GM12878 (cell line): ENCODE measurements at regions not wholly inside any gene's neighbourhood (a gene's known extent, or its start where the extent isn't known, plus 50 kb on each side); places are given as distances from the start of the nearest gene placed in this dataset.
"Not testable (repeated sequence)": the region's sequence is repeated elsewhere in the genome, so short reads cannot be mapped to it uniquely, and the experiment has no call there.

Source experiments
- ATAC-seq: fragments of 200-7000 bp; cut with Tn5 transposase; 3 replicates; pipeline ENCODE4 v1.9.1; 2020; ENCODE audit warnings: mild to moderate bottlenecking, moderate library complexity
- BruUV-seq: library from RNA; stranded (reverse); fragments of 400-500 nt; replicated peaks from 2 replicates; lab custom pipeline; 2021; lab: Mats Ljungman, UMichigan
- CTCF ChIA-PET: fragments of 300-600 bp; sonication (Branson Sonifier 250); formaldehyde crosslinking; extraction: SDS; loops from one replicate; lab custom pipeline; 2021; ENCODE audit warnings: inconsistent platforms; lab: Yijun Ruan, JAX
- POLR2A ChIA-PET: fragments of 350-600 bp; formaldehyde crosslinking; extraction: SDS; loops from one replicate; lab custom pipeline; 2021; ENCODE audit warnings: inconsistent platforms; lab: Charles Lee
- RAD21 ChIA-PET: fragments of 300-600 bp; sonication (Branson Sonifier 250); formaldehyde crosslinking; loops from one replicate; lab custom pipeline; 2023; ENCODE audit warnings: antibody characterized with exemption; ENCODE audit not compliant: unreplicated experiment; lab: Charles Lee
- SMC1A ChIA-PET: fragments of 300-600 bp; sonication (Branson Sonifier 250); formaldehyde crosslinking; loops from one replicate; lab custom pipeline; 2023; ENCODE audit not compliant: unreplicated experiment, uncharacterized antibody; lab: Charles Lee
- DNase-seq: peaks from one replicate; pipeline ENCODE4 v3.0.0-alpha.2; 2011; ENCODE audit warnings: low read depth, low spot score
- FAIRE-seq: peaks from 3 replicates; lab custom pipeline; 2011; peaks lifted over from hg19 to GRCh38; lab: Jason Lieb, UNC
- H2AFZ ChIP-seq: 2 replicates; pipeline ENCODE4 v1.6.0; 2011; ENCODE audit warnings: low read depth, low read length, control low read depth; ENCODE audit not compliant: control insufficient read depth
- H3K27ac ChIP-seq: 2 replicates; pipeline ENCODE4 v1.5.1; 2011; ENCODE audit warnings: control low read depth; ENCODE audit not compliant: control insufficient read depth, insufficient read depth
- H3K27me3 ChIP-seq, 2 experiments: replicated peaks in 1 of 2; 2 replicates each; pipeline versions ENCODE4 v1.6.0 to v1.6.1; 2011; ENCODE audit warnings: low read length in 1 of 2; ENCODE audit not compliant: control insufficient read depth in 2 of 2, insufficient read depth in 2 of 2
- H3K36me3 ChIP-seq, 2 experiments: 2 replicates each; pipeline ENCODE4 v1.5.1; 2011; ENCODE audit warnings: low read length in 1 of 2; ENCODE audit not compliant: control insufficient read depth in 2 of 2, insufficient read depth in 2 of 2
- H3K4me1 ChIP-seq: 2 replicates; pipeline ENCODE4 v1.6.1; 2011; ENCODE audit warnings: mild to moderate bottlenecking, low read length, moderate library complexity, mixed read lengths; ENCODE audit not compliant: control insufficient read depth, insufficient read depth
- H3K4me2 ChIP-seq: 2 replicates; pipeline ENCODE4 v1.6.0; 2011; ENCODE audit warnings: control low read depth; ENCODE audit not compliant: control insufficient read depth, insufficient read depth
- H3K4me3 ChIP-seq: fragments of 200-600 bp; sonication (generic); 2 replicates; pipeline ENCODE4 v1.5.1; 2016
- H3K79me2 ChIP-seq: 2 replicates; pipeline ENCODE4 v1.6.0; 2011; ENCODE audit warnings: low read length; ENCODE audit not compliant: control insufficient read depth, insufficient read depth
- H3K9ac ChIP-seq: 2 replicates; pipeline ENCODE4 v1.8.0; 2011; ENCODE audit warnings: low read length, control low read depth, mixed read lengths; ENCODE audit not compliant: control insufficient read depth, insufficient read depth
- H3K9me3 ChIP-seq: replicated peaks from 3 replicates; pipeline ENCODE4 v1.5.1; 2011; ENCODE audit warnings: mild to moderate bottlenecking, low read length; ENCODE audit not compliant: control insufficient read depth, insufficient read depth
- H4K20me1 ChIP-seq: 2 replicates; pipeline ENCODE4 v1.6.0; 2011; ENCODE audit not compliant: control insufficient read depth, insufficient read depth
- BMI1 ChIP-seq: fragments of 450-650 bp; IDR thresholded peaks from 2 replicates; pipeline ENCODE4 v1.6.1; 2016; ENCODE audit warnings: mild to moderate bottlenecking, moderate library complexity, borderline replicate concordance
- ELK1 ChIP-seq: IDR thresholded peaks from 2 replicates; pipeline ENCODE4 v1.6.1; 2012; ENCODE audit warnings: low read depth, low read length, improper control_type of control experiment
- PAX5 ChIP-seq: IDR thresholded peaks from 2 replicates; pipeline ENCODE4 v1.6.1; 2011; ENCODE audit warnings: low read depth, low read length, borderline replicate concordance
- PML ChIP-seq: IDR thresholded peaks from 2 replicates; pipeline ENCODE4 v1.6.1; 2012; ENCODE audit warnings: low read length, inconsistent platforms
- RAD51 ChIP-seq: fragments of 450-650 bp; IDR thresholded peaks from 2 replicates; pipeline ENCODE4 v1.6.1; 2016; ENCODE audit warnings: moderate library complexity, mild to moderate bottlenecking, inconsistent platforms
- RELB ChIP-seq: fragments of 450-650 bp; IDR thresholded peaks from 2 replicates; pipeline ENCODE4 v1.6.1; 2017; ENCODE audit warnings: low read depth, mild to moderate bottlenecking, moderate library complexity
- SIX5 ChIP-seq: IDR thresholded peaks from 2 replicates; pipeline ENCODE4 v1.6.1; 2011; ENCODE audit warnings: mild to moderate bottlenecking, low read depth, low read length, moderate library complexity; ENCODE audit not compliant: severe bottlenecking
- STAT1 ChIP-seq: fragments of 450-650 bp; conservative IDR thresholded peaks from 2 replicates; pipeline ENCODE4 v1.6.1; 2014; ENCODE audit warnings: antibody characterized with exemption, mild to moderate bottlenecking
- TCF12 ChIP-seq: IDR thresholded peaks from 2 replicates; pipeline ENCODE4 v1.6.1; 2011; ENCODE audit warnings: low read depth, mild to moderate bottlenecking, low read length
- WGBS: methylation state at CpG from one replicate; pipeline ENCODE4 v1.1.6; 2016; ENCODE audit warnings: low lambda C conversion rate; ENCODE audit not compliant: insufficient replicate concordance, insufficient coverage; ENCODE audit errors: missing lambda C conversion rate; 5-methylcytosine and 5-hydroxymethylcytosine counted together
- in situ Hi-C: fragments of 300-500 bp; cut with MboI; formaldehyde crosslinking; loops from 9 replicates; pipeline ENCODE4 v1.14.3; 2018; ENCODE audit warnings: mixed read lengths
- intact Hi-C: fragments of 100-400 bp; cut with micrococcal nuclease; formaldehyde crosslinking; loops from one replicate; pipeline ENCODE4 v1.14.2; 2022; ENCODE audit not compliant: unreplicated experiment
- TF ChIP-seq, protein P1 (sequence below): IDR thresholded peaks from 2 replicates; pipeline ENCODE4 v1.6.1; 2012; ENCODE audit warnings: low read depth, low read length, improper control_type of control experiment
- TF ChIP-seq, protein P2 (sequence below): fragments of 450-650 bp; IDR thresholded peaks from 2 replicates; pipeline ENCODE4 v1.6.1; 2016; ENCODE audit warnings: mild to moderate bottlenecking
- TF ChIP-seq, protein P3 (sequence below): IDR thresholded peaks from 2 replicates; pipeline ENCODE4 v1.6.1; 2011; ENCODE audit warnings: borderline replicate concordance, low read depth, mild to moderate bottlenecking, moderate library complexity, low read length; ENCODE audit not compliant: insufficient read depth, poor library complexity, severe bottlenecking

- FAIRE-seq (no peak), ATAC-seq (no peak)
- ChIA-PET RAD21 (no interaction called here), SMC1A (no interaction called here)
- Histone ChIP-seq H3K79me2 (no peaks in the 10 kb centered on the region), H3K9me3 (no peaks in the 10 kb centered on the region)
- intact Hi-C loops = no loop called here
- BruUV-seq = no TSS peak
- 17% methylated on average over 3 of the region's 3 CpGs for WGBS
- TF ChIP-seq RAD51 = no peak
- TF ChIP-seq SIX5 = no peak
- TF ChIP-seq PML = no peak
- TF ChIP-seq STAT1 = no peak
- no peak for TF ChIP-seq RELB
- no peak for TF ChIP-seq PAX5
- no peak for TF ChIP-seq ELK1
- no peak for TF ChIP-seq TCF12
- no peak for TF ChIP-seq BMI1
- TF ChIP-seq, protein P1, sequence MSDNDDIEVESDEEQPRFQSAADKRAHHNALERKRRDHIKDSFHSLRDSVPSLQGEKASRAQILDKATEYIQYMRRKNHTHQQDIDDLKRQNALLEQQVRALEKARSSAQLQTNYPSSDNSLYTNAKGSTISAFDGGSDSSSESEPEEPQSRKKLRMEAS = no peak
- TF ChIP-seq, protein P2, sequence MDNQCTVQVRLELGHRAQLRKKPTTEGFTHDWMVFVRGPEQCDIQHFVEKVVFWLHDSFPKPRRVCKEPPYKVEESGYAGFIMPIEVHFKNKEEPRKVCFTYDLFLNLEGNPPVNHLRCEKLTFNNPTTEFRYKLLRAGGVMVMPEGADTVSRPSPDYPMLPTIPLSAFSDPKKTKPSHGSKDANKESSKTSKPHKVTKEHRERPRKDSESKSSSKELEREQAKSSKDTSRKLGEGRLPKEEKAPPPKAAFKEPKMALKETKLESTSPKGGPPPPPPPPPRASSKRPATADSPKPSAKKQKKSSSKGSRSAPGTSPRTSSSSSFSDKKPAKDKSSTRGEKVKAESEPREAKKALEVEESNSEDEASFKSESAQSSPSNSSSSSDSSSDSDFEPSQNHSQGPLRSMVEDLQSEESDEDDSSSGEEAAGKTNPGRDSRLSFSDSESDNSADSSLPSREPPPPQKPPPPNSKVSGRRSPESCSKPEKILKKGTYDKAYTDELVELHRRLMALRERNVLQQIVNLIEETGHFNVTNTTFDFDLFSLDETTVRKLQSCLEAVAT = no peak
- TF ChIP-seq, protein P3, sequence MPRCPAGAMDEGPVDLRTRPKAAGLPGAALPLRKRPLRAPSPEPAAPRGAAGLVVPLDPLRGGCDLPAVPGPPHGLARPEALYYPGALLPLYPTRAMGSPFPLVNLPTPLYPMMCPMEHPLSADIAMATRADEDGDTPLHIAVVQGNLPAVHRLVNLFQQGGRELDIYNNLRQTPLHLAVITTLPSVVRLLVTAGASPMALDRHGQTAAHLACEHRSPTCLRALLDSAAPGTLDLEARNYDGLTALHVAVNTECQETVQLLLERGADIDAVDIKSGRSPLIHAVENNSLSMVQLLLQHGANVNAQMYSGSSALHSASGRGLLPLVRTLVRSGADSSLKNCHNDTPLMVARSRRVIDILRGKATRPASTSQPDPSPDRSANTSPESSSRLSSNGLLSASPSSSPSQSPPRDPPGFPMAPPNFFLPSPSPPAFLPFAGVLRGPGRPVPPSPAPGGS = no peak
- TF ChIP-seq, all 136 proteins: peak for 0
- POLR2A ChIA-PET = no interaction called here
- Histone ChIP-seq H3K27ac (no peak overlapping the region), H3K4me3 (no peak overlapping the region), H4K20me1 (no peaks in the 10 kb centered on the region), H2AFZ (no peak overlapping the region), H3K4me2 (no peak overlapping the region), H3K36me3 (no peaks in the 10 kb centered on the region), H3K27me3 (no peaks in the 10 kb centered on the region; a peak in 1 of 4 replicates), H3K4me1 (no peaks in the 10 kb centered on the region), H3K9ac (no peak overlapping the region)
- DNase-seq = no peak
- in situ Hi-C loops = no loop called here
- CTCF ChIA-PET = no interaction called here
Measured at GRCh38 chr14:44730860-44731259, 223.8 kb upstream of the FSCB start.

DNA sequence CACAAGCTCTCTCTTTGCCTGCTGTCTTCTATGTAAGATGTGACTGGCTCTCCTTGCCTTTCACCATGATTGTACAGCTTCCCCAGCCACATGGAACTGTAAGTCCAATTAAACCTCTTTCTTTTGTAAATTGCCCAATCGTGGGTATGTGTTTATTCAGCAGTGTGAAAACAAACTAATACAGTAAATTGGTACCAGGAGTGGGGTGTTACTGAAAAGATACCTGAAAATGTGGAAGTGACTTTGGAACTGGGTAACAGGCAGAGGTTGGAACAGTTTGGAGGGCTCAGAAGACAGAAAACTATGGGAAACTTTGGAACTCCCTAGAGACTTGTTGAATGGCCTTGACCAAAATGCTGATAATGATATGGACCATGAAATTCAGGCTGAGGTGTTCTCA is 214.3 kb upstream of the FSCB start:
- DNase-seq, H3K9ac ChIP-seq, CTCF ChIA-PET, H3K36me3 ChIP-seq, intact Hi-C loops, FAIRE-seq, H3K4me1 ChIP-seq, H2AFZ ChIP-seq, H3K27me3 ChIP-seq, H3K4me2 ChIP-seq, H3K4me3 ChIP-seq, BruUV-seq, RAD21 ChIA-PET, H4K20me1 ChIP-seq, POLR2A ChIA-PET, H3K27ac ChIP-seq, H3K79me2 ChIP-seq, ATAC-seq, H3K9me3 ChIP-seq, SMC1A ChIA-PET, in situ Hi-C loops: not testable (repeated sequence)
- WGBS = 0% methylated on average over 1 of the region's 1 CpG
